ENCODE measurements at regions not wholly inside any gene's neighbourhood (a gene's known extent, or its start where the extent isn't known, plus 50 kb on each side); places are given as distances from the start of the nearest gene placed in this dataset.

DNA sequence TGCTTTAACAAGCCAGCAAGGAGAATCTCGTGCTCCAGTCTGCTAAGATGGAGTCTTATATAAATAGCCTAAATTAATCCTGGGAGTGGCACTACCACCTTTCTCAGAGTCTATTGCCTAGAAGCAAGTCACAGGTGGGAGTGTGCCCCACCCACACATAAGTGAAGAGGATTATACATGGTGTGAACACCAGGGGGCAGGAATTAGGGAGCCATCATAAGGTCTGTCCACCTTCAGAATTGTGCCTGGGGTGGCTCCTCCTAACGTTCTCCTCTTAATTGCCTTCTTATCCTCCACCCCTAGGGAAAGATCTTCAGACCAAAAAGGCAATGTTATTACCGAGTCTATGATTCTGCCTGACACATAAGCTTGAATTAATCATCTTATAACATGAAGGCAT lies 276.8 kb upstream of the SESN3 start:
- no peaks in the 10 kb centered on the region for H3K27me3 ChIP-seq (ENCODE audit: control insufficient read depth in 2 of 2, insufficient read depth in 2 of 2, low read length in 2 of 2)
- H3K9me3 ChIP-seq (ENCODE audit: control insufficient read depth in 2 of 2, low read length in 2 of 2) = no peaks in the 10 kb centered on the region
- no peak overlapping the region for H3K4me3 ChIP-seq (ENCODE audit: low read length in 2 of 2)
- H3K36me3 ChIP-seq (ENCODE audit: control insufficient read depth in 2 of 2, insufficient read depth in 2 of 2, low read length in 2 of 2) = no peaks in the 10 kb centered on the region
- H3K9ac ChIP-seq (ENCODE audit: low read depth in 1 of 2, low read length in 2 of 2) = no peak overlapping the region
- no peak overlapping the region for H3K27ac ChIP-seq (ENCODE audit: low read depth in 2 of 2, low read length in 2 of 2)
- H3K4me1 ChIP-seq (ENCODE audit: control insufficient read depth in 2 of 2, insufficient read depth in 2 of 2, low read length in 2 of 2) = no peaks in the 10 kb centered on the region

DNA sequence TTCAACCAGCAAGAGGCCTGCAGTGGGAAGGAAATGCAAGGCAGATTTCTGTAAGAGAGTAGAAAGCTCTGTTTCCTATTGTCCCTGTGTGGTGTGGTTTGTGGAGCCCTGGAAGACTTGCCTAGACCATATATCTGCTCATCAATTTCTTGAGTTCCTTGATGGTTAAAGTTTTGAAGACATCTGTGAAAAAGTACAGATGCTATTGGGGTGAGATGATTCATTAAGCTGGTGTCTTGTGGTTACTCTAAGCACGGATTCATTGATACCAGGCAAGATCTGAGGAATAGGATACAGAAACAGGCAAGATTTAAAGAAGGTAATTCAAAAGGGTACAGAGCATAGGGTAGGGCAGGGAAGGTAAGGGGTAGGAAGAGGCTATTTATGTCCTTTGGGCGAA lies 275.8 kb upstream of the SESN3 start:
- H3K9me3 ChIP-seq (ENCODE audit: control insufficient read depth in 2 of 2, low read length in 2 of 2) = no peaks in the 10 kb centered on the region
- no peak overlapping the region for H3K27ac ChIP-seq (ENCODE audit: low read depth in 2 of 2, low read length in 2 of 2)
- no peaks in the 10 kb centered on the region for H3K36me3 ChIP-seq (ENCODE audit: control insufficient read depth in 2 of 2, insufficient read depth in 2 of 2, low read length in 2 of 2)
- H3K4me1 ChIP-seq (ENCODE audit: control insufficient read depth in 2 of 2, insufficient read depth in 2 of 2, low read length in 2 of 2) = no peaks in the 10 kb centered on the region
- H3K9ac ChIP-seq (ENCODE audit: low read depth in 1 of 2, low read length in 2 of 2) = no peak overlapping the region
- no peaks in the 10 kb centered on the region for H3K27me3 ChIP-seq (ENCODE audit: control insufficient read depth in 2 of 2, insufficient read depth in 2 of 2, low read length in 2 of 2)
- no peak overlapping the region for H3K4me3 ChIP-seq (ENCODE audit: low read length in 2 of 2)

DNA sequence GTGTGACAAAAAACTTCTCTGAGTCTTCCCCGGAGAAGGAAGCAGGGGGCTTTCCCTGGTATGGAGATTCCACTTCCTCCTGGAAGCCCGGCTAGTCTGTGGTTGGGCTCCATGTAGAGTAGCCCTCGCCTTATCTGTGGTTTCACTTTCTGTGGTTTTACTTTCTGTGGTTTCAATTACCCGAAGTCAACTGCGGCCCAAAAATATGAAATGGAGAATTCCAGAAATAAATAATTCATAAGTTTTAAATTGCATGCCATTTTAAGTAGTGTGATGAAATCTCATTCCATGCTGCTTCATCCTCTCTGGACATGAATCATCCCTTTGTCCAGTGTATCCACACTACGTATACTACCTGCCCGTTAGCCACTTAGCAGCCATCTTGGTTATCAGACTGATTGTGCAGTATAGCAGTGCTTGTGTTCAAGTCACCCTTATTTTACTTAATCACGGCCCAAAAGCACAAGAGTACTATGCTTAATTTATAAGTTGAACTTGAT lies 275.0 kb upstream of the SESN3 start:
- Histone ChIP-seq H3K9ac (ENCODE audit: low read depth in 1 of 2, low read length in 2 of 2) (no peak overlapping the region), H3K4me1 (ENCODE audit: control insufficient read depth in 2 of 2, insufficient read depth in 2 of 2, low read length in 2 of 2) (no peaks in the 10 kb centered on the region), H3K36me3 (ENCODE audit: control insufficient read depth in 2 of 2, insufficient read depth in 2 of 2, low read length in 2 of 2) (no peaks in the 10 kb centered on the region), H3K27ac (ENCODE audit: low read depth in 2 of 2, low read length in 2 of 2) (no peak overlapping the region), H3K27me3 (ENCODE audit: control insufficient read depth in 2 of 2, insufficient read depth in 2 of 2, low read length in 2 of 2) (no peaks in the 10 kb centered on the region), H3K4me3 (ENCODE audit: low read length in 2 of 2) (no peak overlapping the region), H3K9me3 (ENCODE audit: control insufficient read depth in 2 of 2, low read length in 2 of 2) (no peaks in the 10 kb centered on the region)

DNA sequence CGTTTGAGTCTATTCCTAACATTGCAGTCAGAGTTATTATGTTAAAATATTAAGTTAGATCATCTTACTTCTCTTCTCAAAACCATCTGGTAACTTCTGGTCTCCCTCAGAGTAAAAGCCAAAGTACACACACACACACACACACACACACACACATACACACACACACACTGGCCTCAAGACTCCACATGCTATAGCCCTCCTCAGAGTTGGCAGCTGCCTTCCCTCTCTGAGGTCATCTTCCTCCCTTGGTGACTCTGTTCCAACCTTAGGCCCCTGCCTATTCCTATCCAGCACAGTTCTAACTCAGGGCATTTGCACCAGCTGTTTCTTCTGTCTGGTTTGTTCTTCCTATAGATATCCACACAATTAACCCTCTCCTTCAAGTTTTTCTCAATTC lies 272.0 kb upstream of the SESN3 start:
- Histone ChIP-seq H3K4me1 (ENCODE audit: control insufficient read depth in 2 of 2, insufficient read depth in 2 of 2, low read length in 2 of 2) (no peaks in the 10 kb centered on the region), H3K4me3 (ENCODE audit: low read length in 2 of 2) (no peak overlapping the region), H3K27me3 (ENCODE audit: control insufficient read depth in 2 of 2, insufficient read depth in 2 of 2, low read length in 2 of 2) (no peaks in the 10 kb centered on the region), H3K9ac (ENCODE audit: low read depth in 1 of 2, low read length in 2 of 2) (no peak overlapping the region), H3K36me3 (ENCODE audit: control insufficient read depth in 2 of 2, insufficient read depth in 2 of 2, low read length in 2 of 2) (no peaks in the 10 kb centered on the region), H3K27ac (ENCODE audit: low read depth in 2 of 2, low read length in 2 of 2) (no peak overlapping the region), H3K9me3 (ENCODE audit: control insufficient read depth in 2 of 2, low read length in 2 of 2) (no peaks in the 10 kb centered on the region)

DNA sequence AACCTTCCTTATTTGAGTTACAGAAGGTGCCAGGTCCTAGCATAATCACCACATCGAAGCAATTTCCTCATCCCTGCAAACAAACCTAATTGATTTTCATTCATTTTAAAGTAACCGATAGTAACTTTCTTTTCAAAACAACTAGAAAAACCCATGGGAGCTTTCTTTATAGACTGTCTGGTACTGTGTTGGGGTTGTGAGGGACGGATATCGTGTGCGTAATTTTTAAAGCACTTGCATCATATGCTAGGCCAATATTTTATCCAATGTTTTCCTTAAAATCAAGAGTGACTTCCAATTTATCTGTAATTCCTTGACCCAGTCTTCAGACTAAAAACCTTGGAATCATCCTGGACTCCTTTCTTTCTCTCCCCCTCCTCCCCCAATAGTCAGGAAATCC lies 271.5 kb upstream of the SESN3 start:
- Histone ChIP-seq H3K27me3 (ENCODE audit: control insufficient read depth in 2 of 2, insufficient read depth in 2 of 2, low read length in 2 of 2) (no peaks in the 10 kb centered on the region), H3K9ac (ENCODE audit: low read depth in 1 of 2, low read length in 2 of 2) (no peak overlapping the region), H3K4me3 (ENCODE audit: low read length in 2 of 2) (no peak overlapping the region), H3K9me3 (ENCODE audit: control insufficient read depth in 2 of 2, low read length in 2 of 2) (no peaks in the 10 kb centered on the region), H3K36me3 (ENCODE audit: control insufficient read depth in 2 of 2, insufficient read depth in 2 of 2, low read length in 2 of 2) (no peaks in the 10 kb centered on the region), H3K4me1 (ENCODE audit: control insufficient read depth in 2 of 2, insufficient read depth in 2 of 2, low read length in 2 of 2) (no peaks in the 10 kb centered on the region), H3K27ac (ENCODE audit: low read depth in 2 of 2, low read length in 2 of 2) (no peak overlapping the region)

DNA sequence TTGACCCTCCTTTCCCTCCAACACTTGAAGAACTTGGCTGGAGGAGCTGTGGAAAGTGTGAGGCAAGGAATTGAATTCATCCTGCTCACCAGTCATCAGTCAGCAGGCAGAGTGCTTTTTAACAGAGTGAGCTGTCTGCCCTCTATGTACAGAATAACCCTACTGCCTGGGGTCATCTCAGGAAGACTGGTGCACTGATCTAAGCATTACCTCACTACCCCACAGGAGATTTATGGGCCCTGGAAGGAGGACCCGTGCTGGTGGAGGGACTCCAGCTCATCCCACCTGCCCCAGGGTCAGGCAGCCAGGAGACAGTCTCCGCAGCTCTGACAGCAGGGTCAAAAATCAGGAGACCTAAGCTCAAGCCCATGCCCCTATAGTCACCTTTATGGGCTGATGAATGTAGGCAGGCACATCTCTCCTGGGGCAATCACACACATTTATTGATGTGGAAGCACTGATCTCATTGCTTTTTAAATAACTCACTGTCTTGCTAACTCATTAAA lies 270.8 kb upstream of the SESN3 start:
- no peak overlapping the region for H3K9ac ChIP-seq (ENCODE audit: low read depth in 1 of 2, low read length in 2 of 2)
- no peaks in the 10 kb centered on the region for H3K27me3 ChIP-seq (ENCODE audit: control insufficient read depth in 2 of 2, insufficient read depth in 2 of 2, low read length in 2 of 2)
- no peak overlapping the region for H3K27ac ChIP-seq (ENCODE audit: low read depth in 2 of 2, low read length in 2 of 2)
- no peak overlapping the region for H3K4me3 ChIP-seq (ENCODE audit: low read length in 2 of 2)
- H3K36me3 ChIP-seq (ENCODE audit: control insufficient read depth in 2 of 2, insufficient read depth in 2 of 2, low read length in 2 of 2) = no peaks in the 10 kb centered on the region
- no peaks in the 10 kb centered on the region for H3K9me3 ChIP-seq (ENCODE audit: control insufficient read depth in 2 of 2, low read length in 2 of 2)
- H3K4me1 ChIP-seq (ENCODE audit: control insufficient read depth in 2 of 2, insufficient read depth in 2 of 2, low read length in 2 of 2) = no peaks in the 10 kb centered on the region

DNA sequence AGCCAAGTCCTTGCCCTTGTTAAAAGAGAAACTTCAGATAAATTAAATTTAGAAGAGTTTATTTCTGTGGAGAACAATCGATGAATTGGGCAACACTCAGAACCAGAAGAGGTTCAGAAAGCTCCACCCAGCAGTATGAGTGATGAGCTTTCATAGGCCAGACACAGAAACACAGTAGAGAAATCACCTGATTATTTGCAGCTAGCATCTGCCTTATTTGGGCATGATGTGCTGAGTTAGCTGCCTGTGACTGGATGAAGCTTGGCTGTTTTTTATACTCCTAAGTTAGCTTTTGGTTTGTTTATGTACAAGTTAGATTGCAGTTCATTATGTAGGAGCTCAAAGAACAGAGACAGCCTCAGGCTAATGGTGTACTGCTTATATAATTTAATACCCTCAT lies 269.5 kb upstream of the SESN3 start:
- H3K4me3 ChIP-seq (ENCODE audit: low read length in 2 of 2) = no peak overlapping the region
- no peak overlapping the region for H3K9ac ChIP-seq (ENCODE audit: low read depth in 1 of 2, low read length in 2 of 2)
- no peaks in the 10 kb centered on the region for H3K27me3 ChIP-seq (ENCODE audit: control insufficient read depth in 2 of 2, insufficient read depth in 2 of 2, low read length in 2 of 2)
- no peaks in the 10 kb centered on the region for H3K36me3 ChIP-seq (ENCODE audit: control insufficient read depth in 2 of 2, insufficient read depth in 2 of 2, low read length in 2 of 2)
- no peaks in the 10 kb centered on the region for H3K9me3 ChIP-seq (ENCODE audit: control insufficient read depth in 2 of 2, low read length in 2 of 2)
- no peaks in the 10 kb centered on the region for H3K4me1 ChIP-seq (ENCODE audit: control insufficient read depth in 2 of 2, insufficient read depth in 2 of 2, low read length in 2 of 2)
- no peak overlapping the region for H3K27ac ChIP-seq (ENCODE audit: low read depth in 2 of 2, low read length in 2 of 2)

DNA sequence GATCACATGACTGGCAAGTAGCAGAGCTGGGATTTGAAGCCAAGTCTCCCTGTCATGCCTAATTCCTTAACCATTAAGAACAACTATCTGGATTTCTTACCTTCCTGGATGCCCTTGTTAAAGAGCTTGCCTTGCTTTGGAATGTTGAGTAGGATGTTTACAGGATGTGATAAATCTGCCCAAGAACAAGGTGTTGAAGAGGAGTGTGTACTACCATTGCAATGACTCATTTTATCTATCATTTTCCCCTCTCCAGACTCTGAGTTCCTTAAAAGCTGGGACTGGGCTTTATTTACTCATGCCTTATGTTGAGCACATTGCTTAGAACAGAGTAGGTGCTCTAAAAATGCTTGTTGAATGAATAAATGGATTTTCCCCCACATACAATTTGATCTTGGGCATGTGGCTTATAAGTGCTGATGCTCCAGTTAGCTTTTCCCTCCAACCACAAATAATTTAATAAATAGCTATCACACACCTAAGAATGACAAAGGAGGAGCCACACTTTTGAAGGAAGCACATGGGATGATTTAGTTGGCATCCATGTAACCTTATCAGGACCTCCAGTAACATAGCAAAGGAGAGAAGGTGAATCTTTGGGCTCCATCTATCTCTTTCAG lies 268.6 kb upstream of the SESN3 start:
- no peak overlapping the region for H3K9ac ChIP-seq (ENCODE audit: low read depth in 1 of 2, low read length in 2 of 2)
- H3K9me3 ChIP-seq (ENCODE audit: control insufficient read depth in 2 of 2, low read length in 2 of 2) = no peaks in the 10 kb centered on the region
- H3K4me1 ChIP-seq (ENCODE audit: control insufficient read depth in 2 of 2, insufficient read depth in 2 of 2, low read length in 2 of 2) = no peaks in the 10 kb centered on the region
- H3K4me3 ChIP-seq (ENCODE audit: low read length in 2 of 2) = no peak overlapping the region
- no peaks in the 10 kb centered on the region for H3K27me3 ChIP-seq (ENCODE audit: control insufficient read depth in 2 of 2, insufficient read depth in 2 of 2, low read length in 2 of 2)
- H3K27ac ChIP-seq (ENCODE audit: low read depth in 2 of 2, low read length in 2 of 2) = no peak overlapping the region
- no peaks in the 10 kb centered on the region for H3K36me3 ChIP-seq (ENCODE audit: control insufficient read depth in 2 of 2, insufficient read depth in 2 of 2, low read length in 2 of 2)

DNA sequence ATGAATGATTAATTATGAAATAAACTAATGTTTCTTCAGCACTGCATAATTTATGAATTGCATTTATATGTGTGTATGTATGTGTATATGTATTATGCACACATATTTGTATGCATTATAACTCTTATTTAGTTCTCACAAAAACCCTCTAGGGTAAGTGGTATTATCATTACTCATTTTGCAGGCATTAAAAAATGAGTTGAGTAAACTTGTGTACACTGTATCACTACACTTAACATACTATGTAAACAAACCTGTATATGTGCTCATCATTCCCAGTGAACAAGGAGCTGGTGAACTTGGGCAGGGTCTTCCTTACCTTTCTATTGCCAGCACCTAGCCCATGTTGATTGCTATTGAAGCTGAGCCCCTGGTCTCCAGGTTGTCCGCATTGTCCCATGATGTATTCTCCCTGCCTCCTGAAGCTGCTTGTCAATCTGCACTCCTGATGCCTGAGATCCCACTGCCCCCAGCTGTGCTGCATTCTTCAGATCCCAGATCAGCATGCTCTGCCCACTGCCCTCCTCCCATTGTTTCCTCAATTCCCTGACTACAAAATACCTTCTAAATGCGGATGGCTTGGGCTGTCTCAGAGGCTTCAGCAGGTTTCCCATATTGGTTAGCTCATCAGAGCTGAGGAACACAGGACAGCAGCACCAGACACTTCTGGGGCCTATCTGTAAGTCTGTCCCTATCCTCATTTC lies 267.9 kb upstream of the SESN3 start:
- H3K27ac ChIP-seq (ENCODE audit: low read depth in 2 of 2, low read length in 2 of 2) = no peak overlapping the region
- no peaks in the 10 kb centered on the region for H3K9me3 ChIP-seq (ENCODE audit: control insufficient read depth in 2 of 2, low read length in 2 of 2)
- no peaks in the 10 kb centered on the region for H3K36me3 ChIP-seq (ENCODE audit: control insufficient read depth in 2 of 2, insufficient read depth in 2 of 2, low read length in 2 of 2)
- H3K4me1 ChIP-seq (ENCODE audit: control insufficient read depth in 2 of 2, insufficient read depth in 2 of 2, low read length in 2 of 2) = no peaks in the 10 kb centered on the region
- no peak overlapping the region for H3K9ac ChIP-seq (ENCODE audit: low read depth in 1 of 2, low read length in 2 of 2)
- H3K27me3 ChIP-seq (ENCODE audit: control insufficient read depth in 2 of 2, insufficient read depth in 2 of 2, low read length in 2 of 2) = no peaks in the 10 kb centered on the region
- H3K4me3 ChIP-seq (ENCODE audit: low read length in 2 of 2) = no peak overlapping the region

DNA sequence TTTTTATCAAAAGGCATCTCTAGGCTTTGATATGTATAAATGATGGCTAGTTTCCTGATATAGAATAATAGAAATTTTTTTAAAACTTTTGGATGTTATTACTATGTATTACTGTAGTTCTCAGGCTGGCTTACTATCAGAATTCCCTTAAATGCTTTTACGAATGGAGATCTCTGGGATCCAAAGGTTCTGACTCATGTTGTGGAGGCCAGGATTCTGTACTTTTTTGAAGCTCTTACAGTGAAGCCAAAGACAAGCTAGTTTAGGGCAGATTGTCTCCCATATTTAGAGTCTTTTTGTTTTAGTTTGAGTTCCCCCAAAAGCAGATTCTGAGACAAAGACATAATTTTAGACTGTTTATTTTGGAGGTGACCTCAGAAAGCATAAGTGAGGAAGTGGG lies 265.9 kb upstream of the SESN3 start:
- no peak overlapping the region for H3K9ac ChIP-seq (ENCODE audit: low read depth in 1 of 2, low read length in 2 of 2)
- no peak overlapping the region for H3K27ac ChIP-seq (ENCODE audit: low read depth in 2 of 2, low read length in 2 of 2)
- no peaks in the 10 kb centered on the region for H3K9me3 ChIP-seq (ENCODE audit: control insufficient read depth in 2 of 2, low read length in 2 of 2)
- no peak overlapping the region for H3K4me3 ChIP-seq (ENCODE audit: low read length in 2 of 2)
- no peaks in the 10 kb centered on the region for H3K36me3 ChIP-seq (ENCODE audit: control insufficient read depth in 2 of 2, insufficient read depth in 2 of 2, low read length in 2 of 2)
- no peaks in the 10 kb centered on the region for H3K27me3 ChIP-seq (ENCODE audit: control insufficient read depth in 2 of 2, insufficient read depth in 2 of 2, low read length in 2 of 2)
- H3K4me1 ChIP-seq (ENCODE audit: control insufficient read depth in 2 of 2, insufficient read depth in 2 of 2, low read length in 2 of 2) = no peaks in the 10 kb centered on the region
